H1 (cell line): ENCODE measurements at regions not wholly inside any gene's neighbourhood (a gene's known extent, or its start where the extent isn't known, plus 50 kb on each side); places are given as distances from the start of the nearest gene placed in this dataset.
A peak's percentile ranks its signal among the peaks of the same experiment; 100 is the strongest.

Source experiments
- CTCF ChIA-PET: fragments of 300-600 bp; sonication (Branson Sonifier 250); formaldehyde crosslinking; loops from one replicate; lab custom pipeline; 2021; ENCODE audit not compliant: partially characterized antibody; lab: Charles Lee
- POLR2A ChIA-PET: fragments of 300-600 bp; sonication (Branson Sonifier 250); formaldehyde crosslinking; loops from one replicate; lab custom pipeline; 2021; ENCODE audit warnings: inconsistent platforms; ENCODE audit not compliant: partially characterized antibody; lab: Charles Lee
- DNase-seq, 2 experiments: peaks; one replicate each; pipeline versions ENCODE4 v3.0.0 to v3.0.0-alpha.2; 2010 to 2022; ENCODE audit warnings: low spot score in 2 of 2, low read depth in 1 of 2, mixed read lengths in 1 of 2
- FAIRE-seq: peaks from 2 replicates; lab custom pipeline; 2011; peaks lifted over from hg19 to GRCh38; lab: Jason Lieb, UNC
- H2AFZ ChIP-seq: 2 replicates; pipeline ENCODE4 v1.8.1; 2012; ENCODE audit warnings: low read length, inconsistent platforms
- H2AK5ac ChIP-seq: 2 replicates; pipeline ENCODE4 v1.6.1; 2013; ENCODE audit warnings: low read depth, low read length
- H2BK120ac ChIP-seq: replicated peaks from 2 replicates; pipeline ENCODE3; 2013; ENCODE audit warnings: low read depth, low read length, inconsistent platforms
- H2BK12ac ChIP-seq: 2 replicates; pipeline ENCODE4 v1.6.1; 2013; ENCODE audit warnings: low read depth, low read length
- H2BK15ac ChIP-seq: 2 replicates; pipeline ENCODE4 v1.6.1; 2013; ENCODE audit warnings: low read length
- H2BK20ac ChIP-seq: 2 replicates; pipeline ENCODE4 v1.6.1; 2013; ENCODE audit warnings: low read length
- H2BK5ac ChIP-seq: 2 replicates; pipeline ENCODE4 v1.6.1; 2013; ENCODE audit warnings: low read depth, low read length
- H3K14ac ChIP-seq: 2 replicates; pipeline ENCODE4 v1.6.1; 2013; ENCODE audit warnings: inconsistent platforms; ENCODE audit not compliant: insufficient read length
- H3K18ac ChIP-seq: 2 replicates; pipeline ENCODE4 v1.6.1; 2013; ENCODE audit warnings: low read length; ENCODE audit errors: extremely low read depth
- H3K23ac ChIP-seq: 2 replicates; pipeline ENCODE4 v1.6.1; 2013; ENCODE audit warnings: inconsistent platforms; ENCODE audit not compliant: insufficient read length
- H3K23me2 ChIP-seq: 2 replicates; pipeline ENCODE4 v1.6.1; 2013; ENCODE audit warnings: low read depth, low read length
- H3K27ac ChIP-seq: 2 replicates; pipeline ENCODE4 v1.6.1; 2011; ENCODE audit warnings: low read depth, low read length, inconsistent platforms
- H3K27me3 ChIP-seq, 4 experiments: replicated peaks in 1 of 4; 1 replicate in 1 of 4; 2 replicates in 3 of 4; pipeline versions ENCODE4 v1.6.1 to v1.8.1; 2011 to 2013; ENCODE audit warnings: low read length in 3 of 4, mild to moderate bottlenecking in 3 of 4, inconsistent platforms in 2 of 4, mixed read lengths in 2 of 4, moderate library complexity in 1 of 4; ENCODE audit not compliant: control insufficient read depth in 3 of 4, insufficient read depth in 3 of 4; ENCODE audit errors: extremely low read depth in 1 of 4
- H3K36me3 ChIP-seq, 4 experiments: 2 replicates each; pipeline versions ENCODE4 v1.6.1 to v1.8.1; 2011 to 2013; ENCODE audit warnings: mild to moderate bottlenecking in 4 of 4, low read length in 3 of 4, moderate library complexity in 2 of 4, control low read depth in 1 of 4, inconsistent platforms in 1 of 4; ENCODE audit not compliant: insufficient read depth in 4 of 4, control insufficient read depth in 2 of 4
- H3K4ac ChIP-seq: replicated peaks from 2 replicates; pipeline ENCODE3; 2013; ENCODE audit warnings: low read length, low read depth, mixed read lengths, inconsistent platforms; ENCODE audit not compliant: insufficient read length
- H3K4me1 ChIP-seq, 4 experiments: replicated peaks in 1 of 4; 1 replicate in 1 of 4; 2 replicates in 3 of 4; pipeline versions ENCODE4 v1.6.1 to v1.8.1; 2011 to 2013; ENCODE audit warnings: low read length in 3 of 4, inconsistent platforms in 2 of 4, mixed read lengths in 1 of 4; ENCODE audit not compliant: insufficient read depth in 4 of 4, control insufficient read depth in 3 of 4
- H3K4me2 ChIP-seq, 2 experiments: 2 replicates each; pipeline versions ENCODE4 v1.6.1 to v1.8.1; 2011 to 2013; ENCODE audit warnings: low read depth in 2 of 2, low read length in 2 of 2, control low read depth in 1 of 2, inconsistent platforms in 1 of 2, mild to moderate bottlenecking in 1 of 2; ENCODE audit not compliant: insufficient read depth in 1 of 2
- H3K4me3 ChIP-seq, 4 experiments: fragments of 200-600, 300-600 bp in 1 of 4; sonication (generic), shearing (Covaris generic), sonication (Bioruptor Twin) in 1 of 4; 2 replicates each; pipeline versions ENCODE4 v1.5.1 to v1.8.1; 2011 to 2016; ENCODE audit warnings: low read length in 4 of 4, low read depth in 3 of 4, control low read depth in 2 of 4, inconsistent platforms in 2 of 4, mild to moderate bottlenecking in 2 of 4, mixed read lengths in 1 of 4, moderate library complexity in 1 of 4; ENCODE audit not compliant: insufficient read depth in 2 of 4; ENCODE audit errors: extremely low read depth in 1 of 4
- H3K56ac ChIP-seq: replicated peaks from 2 replicates; pipeline ENCODE3; 2013; ENCODE audit warnings: low read depth, mild to moderate bottlenecking, mixed read lengths, low read length, inconsistent platforms; ENCODE audit not compliant: insufficient read length
- H3K79me1 ChIP-seq: 2 replicates; pipeline ENCODE4 v1.6.1; 2013; ENCODE audit warnings: low read depth, low read length, control low read depth
- H3K79me2 ChIP-seq, 2 experiments: 2 replicates each; pipeline versions ENCODE4 v1.6.1 to v1.8.1; 2012 to 2013; ENCODE audit warnings: low read length in 2 of 2, mild to moderate bottlenecking in 2 of 2, inconsistent platforms in 1 of 2; ENCODE audit not compliant: insufficient read depth in 2 of 2, control insufficient read depth in 1 of 2
- H3K9ac ChIP-seq, 4 experiments: replicated peaks in 1 of 4; 1 replicate in 1 of 4; 2 replicates in 3 of 4; pipeline versions ENCODE4 v1.6.1 to v1.8.1; 2011 to 2013; ENCODE audit warnings: low read depth in 3 of 4, low read length in 3 of 4, control low read depth in 2 of 4, mild to moderate bottlenecking in 2 of 4, moderate library complexity in 2 of 4, inconsistent platforms in 1 of 4; ENCODE audit errors: extremely low read depth in 1 of 4
- H3K9me3 ChIP-seq, 2 experiments: 2 replicates each; pipeline versions ENCODE4 v1.6.1 to v1.8.1; 2012 to 2013; ENCODE audit warnings: mild to moderate bottlenecking in 2 of 2, moderate library complexity in 2 of 2, control low read depth in 1 of 2, inconsistent platforms in 1 of 2, low read depth in 1 of 2, low read length in 1 of 2, mixed read lengths in 1 of 2; ENCODE audit not compliant: insufficient read depth in 2 of 2
- H4K20me1 ChIP-seq, 2 experiments: replicated peaks in 1 of 2; 2 replicates each; pipeline versions ENCODE3 to v1.8.1; 2011 to 2013; ENCODE audit warnings: inconsistent platforms in 2 of 2, low read length in 2 of 2, mild to moderate bottlenecking in 1 of 2; ENCODE audit not compliant: insufficient read depth in 2 of 2, control insufficient read depth in 1 of 2
- H4K5ac ChIP-seq: 2 replicates; pipeline ENCODE4 v1.6.1; 2013; ENCODE audit warnings: low read length, low read depth, mixed read lengths, inconsistent platforms; ENCODE audit not compliant: insufficient read length
- H4K8ac ChIP-seq: 2 replicates; pipeline ENCODE4 v1.8.0; 2013; ENCODE audit warnings: mild to moderate bottlenecking, moderate library complexity, low read length, inconsistent platforms; ENCODE audit not compliant: insufficient read depth; ENCODE audit errors: extremely low read depth
- H4K91ac ChIP-seq: replicated peaks from 2 replicates; pipeline ENCODE3; 2013; ENCODE audit warnings: low read length, mixed read lengths, inconsistent platforms; ENCODE audit not compliant: insufficient read length
- ATF2 ChIP-seq: IDR thresholded peaks from 2 replicates; pipeline ENCODE4 v1.6.1; 2012; ENCODE audit warnings: low read length, inconsistent platforms
- CHD2 ChIP-seq: IDR thresholded peaks from 2 replicates; pipeline ENCODE4 v1.6.1; 2012; ENCODE audit warnings: low read length, improper control_type of control experiment
- CTCF ChIP-seq, 3 experiments: IDR thresholded peaks; 1 replicate in 2 of 3; 2 replicates in 1 of 3; pipeline versions ENCODE4 v1.5.1 to v1.6.1; 2011; ENCODE audit warnings: low read length in 3 of 3, mild to moderate bottlenecking in 3 of 3, inconsistent platforms in 2 of 3, low read depth in 1 of 3, moderate library complexity in 1 of 3; ENCODE audit not compliant: insufficient read depth in 1 of 3; ENCODE audit errors: control extremely low read depth in 1 of 3
- EGR1 ChIP-seq: IDR thresholded peaks from 2 replicates; pipeline ENCODE4 v1.6.1; 2011; ENCODE audit warnings: low read depth, low read length, borderline replicate concordance
- EP300 ChIP-seq, 2 experiments: IDR thresholded peaks; 1 replicate in 1 of 2; 2 replicates in 1 of 2; pipeline ENCODE4 v1.6.1; 2011 to 2012; ENCODE audit warnings: low read depth in 2 of 2, low read length in 2 of 2, mild to moderate bottlenecking in 2 of 2, borderline replicate concordance in 1 of 2, inconsistent platforms in 1 of 2, moderate library complexity in 1 of 2
- GABPA ChIP-seq: IDR thresholded peaks from 2 replicates; pipeline ENCODE4 v1.6.1; 2011; ENCODE audit warnings: mild to moderate bottlenecking, low read length, moderate library complexity, borderline replicate concordance; ENCODE audit not compliant: insufficient read depth
- GTF2F1 ChIP-seq: IDR thresholded peaks from 2 replicates; pipeline ENCODE4 v1.6.1; 2012; ENCODE audit warnings: low read depth, low read length, improper control_type of control experiment, borderline replicate concordance
- JUN ChIP-seq: IDR thresholded peaks from 2 replicates; pipeline ENCODE4 v1.6.1; 2011; ENCODE audit warnings: low read depth, mild to moderate bottlenecking, improper control_type of control experiment, low read length
- SP1 ChIP-seq: IDR thresholded peaks from 2 replicates; pipeline ENCODE4 v1.6.1; 2011; ENCODE audit warnings: low read depth, low read length
- WGBS, 2 experiments: shearing (Covaris generic) in 1 of 2; methylation state at CpG; one replicate each; pipeline versions ENCODE4 v1.1.6 to v1.1.7; 2013 to 2015; ENCODE audit warnings: low lambda C conversion rate in 2 of 2, mixed read lengths in 2 of 2, inconsistent platforms in 1 of 2, low coverage in 1 of 2, missing lambda C conversion rate in 1 of 2; ENCODE audit not compliant: insufficient replicate concordance in 2 of 2, insufficient coverage in 1 of 2, insufficient read length in 1 of 2; ENCODE audit errors: extremely low coverage in 1 of 2, missing lambda C conversion rate in 1 of 2; 5-methylcytosine and 5-hydroxymethylcytosine counted together

DNA sequence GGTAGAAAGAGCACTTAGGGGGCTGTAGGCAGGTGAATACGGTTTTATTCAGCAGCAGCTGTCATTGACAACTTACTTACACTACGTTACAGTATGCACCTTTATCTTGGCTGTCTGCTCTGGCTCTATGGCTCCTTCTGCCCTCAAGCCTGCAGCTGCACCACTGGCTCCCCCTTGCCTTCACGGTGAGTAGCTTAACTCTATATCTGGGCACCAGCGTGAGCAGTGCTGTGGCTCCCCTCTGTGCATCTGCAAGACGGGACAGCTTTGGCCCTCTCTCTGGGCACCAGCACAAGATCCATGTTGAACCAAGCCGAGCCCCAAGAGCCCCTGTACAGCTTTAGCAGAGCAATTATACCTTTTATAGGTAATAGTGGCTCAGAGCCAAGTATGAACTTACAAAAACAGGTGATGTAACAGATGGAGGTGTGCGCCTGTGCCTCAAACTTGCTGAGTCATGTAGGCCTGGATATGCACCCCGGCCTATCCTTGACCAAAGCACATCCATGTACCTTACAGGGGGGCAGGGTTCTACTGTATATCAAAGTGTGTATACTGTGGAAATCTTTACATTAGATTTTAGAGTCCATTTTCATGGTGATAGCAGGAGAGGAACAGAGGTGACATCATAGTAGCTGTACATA is 96.9 kb upstream of the CTSC start:
- Histone ChIP-seq H2AK5ac (no peak overlapping the region), H3K27me3 (peaks cover 0 to 1% (median 0%) of the 10 kb centered on the region in 4 experiments; a peak in 1 of 7 replicates), H3K4me2 (no peak overlapping the region), H4K20me1 (no peaks in the 10 kb centered on the region), H3K9me3 (peaks cover 10 to 12% of the 10 kb centered on the region in 2 experiments; a peak in 3 of 4 replicates), H4K5ac (no peak overlapping the region), H3K4ac (no peak overlapping the region), H3K18ac (no peak overlapping the region), H3K79me1 (no peaks in the 10 kb centered on the region), H3K23me2 (no peaks in the 10 kb centered on the region), H3K36me3 (no peaks in the 10 kb centered on the region), H4K8ac (no peak overlapping the region), H3K23ac (no peak overlapping the region), H2BK15ac (no peak overlapping the region), H3K27ac (no peak overlapping the region), H3K4me3 (no peak overlapping the region), H3K14ac (no peak overlapping the region), H2BK20ac (no peak overlapping the region), H2BK5ac (no peak overlapping the region), H3K9ac (no peak overlapping the region), H3K4me1 (no peaks in the 10 kb centered on the region), H2BK120ac (no peak overlapping the region), H2BK12ac (no peak overlapping the region), H2AFZ (no peak overlapping the region), H3K79me2 (no peaks in the 10 kb centered on the region), H3K56ac (no peak overlapping the region), H4K91ac (no peak overlapping the region)
- FAIRE-seq, result no peak
- DNase-seq, result no peak
- 91% methylated on average over 8 of the region's 8 CpGs; no CpG with 5 or more reads in 1 of the 2 experiments for WGBS, 2 experiments
- ChIA-PET CTCF (interaction anchor here (0.6 to 0.9 kb wide), 2 partner anchors 14 to 703 kb away, joined by 3 to 4 read pairs; no protein-coding TSS in a partner anchor), POLR2A (no interaction called here)
- TF ChIP-seq GABPA, result no peak
- TF ChIP-seq GTF2F1, result no peak
- no peak for TF ChIP-seq EGR1
- peak in 1 of 3 experiments; percentile 15; a peak in 1 of 4 replicates for TF ChIP-seq CTCF (IDR thresholded peaks at IDR 0.05; ENCODE audit: control extremely low read depth in 1 of 3, insufficient read depth in 1 of 3, low read depth in 1 of 3, low read length in 3 of 3)
- TF ChIP-seq ATF2, result no peak
- TF ChIP-seq JUN, result no peak
- no peak for TF ChIP-seq SP1
- no peak for TF ChIP-seq EP300 (IDR thresholded peaks at IDR 0.05; ENCODE audit: borderline replicate concordance in 1 of 2, low read depth in 2 of 2, low read length in 2 of 2)
- TF ChIP-seq CHD2, result no peak
